ENCODE measurements at regions not wholly inside any gene's neighbourhood (a gene's known extent, or its start where the extent isn't known, plus 50 kb on each side); places are given as distances from the start of the nearest gene placed in this dataset.
"Not testable (repeated sequence)": the region's sequence is repeated elsewhere in the genome, so short reads cannot be mapped to it uniquely, and the experiment has no call there.

DNA sequence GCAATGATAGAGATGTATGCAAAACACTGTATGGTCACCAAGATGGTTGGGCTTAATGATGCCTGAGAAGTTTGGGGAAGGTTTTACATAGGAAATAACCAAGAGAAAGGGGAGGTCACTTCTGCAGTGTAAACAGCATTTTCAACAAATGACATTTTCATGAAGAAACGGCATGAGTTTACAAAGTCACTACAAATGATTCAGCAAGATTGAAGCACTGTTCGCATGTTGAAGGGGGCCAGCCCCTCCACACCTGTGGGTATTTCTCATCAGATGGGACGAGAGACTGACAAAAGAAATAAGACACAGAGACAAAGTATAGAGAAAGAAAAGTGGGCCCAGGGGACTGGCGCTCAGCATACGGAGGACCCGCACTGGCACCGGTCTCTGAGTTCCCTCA is 234.1 kb upstream of the POGK start:
- no peak overlapping the region for H3K4me3 ChIP-seq (ENCODE audit: low read depth, low read length)
- H3K79me2 ChIP-seq (ENCODE audit: control insufficient read depth, insufficient read depth, low read length, unreplicated experiment), result no peaks in the 10 kb centered on the region
- no peak overlapping the region for H3K27ac ChIP-seq (ENCODE audit: low read depth, low read length)
- no peaks in the 10 kb centered on the region for H3K4me1 ChIP-seq (ENCODE audit: control insufficient read depth, insufficient read depth, low read length, unreplicated experiment)
- no peaks in the 10 kb centered on the region for H3K36me3 ChIP-seq (ENCODE audit: insufficient read depth, low read length)
- H3K27me3 ChIP-seq (ENCODE audit: insufficient read depth, low read length), result no peaks in the 10 kb centered on the region
- H2AFZ ChIP-seq (ENCODE audit: low read length, unreplicated experiment), result no peak overlapping the region

DNA sequence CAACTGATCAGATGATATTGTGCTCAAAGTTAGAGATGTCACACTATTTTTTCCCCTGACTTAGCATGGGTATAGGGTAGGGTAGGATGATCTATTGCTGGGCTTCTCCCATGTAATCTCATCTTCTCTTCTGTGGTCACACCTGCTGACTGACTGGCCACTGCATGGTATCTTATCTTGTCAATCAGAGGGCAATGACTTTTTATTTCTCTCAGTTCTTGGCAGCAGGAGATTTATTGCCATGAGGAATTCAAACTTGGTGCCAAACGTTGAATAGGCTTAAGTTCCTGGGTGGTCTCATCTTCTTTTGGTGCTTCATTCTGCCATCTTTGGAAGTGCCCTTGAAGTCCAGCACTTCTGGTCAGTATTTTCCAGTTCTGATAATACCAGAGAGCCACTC is 226.4 kb upstream of the POGK start:
- Histone ChIP-seq H3K79me2 (ENCODE audit: control insufficient read depth, insufficient read depth, low read length, unreplicated experiment) (no peaks in the 10 kb centered on the region), H3K4me1 (ENCODE audit: control insufficient read depth, insufficient read depth, low read length, unreplicated experiment) (no peaks in the 10 kb centered on the region), H3K36me3 (ENCODE audit: insufficient read depth, low read length) (no peaks in the 10 kb centered on the region), H3K27ac (ENCODE audit: low read depth, low read length) (no peak overlapping the region), H3K4me3 (ENCODE audit: low read depth, low read length) (no peak overlapping the region), H2AFZ (ENCODE audit: low read length, unreplicated experiment) (no peak overlapping the region), H3K27me3 (ENCODE audit: insufficient read depth, low read length) (no peaks in the 10 kb centered on the region)

DNA sequence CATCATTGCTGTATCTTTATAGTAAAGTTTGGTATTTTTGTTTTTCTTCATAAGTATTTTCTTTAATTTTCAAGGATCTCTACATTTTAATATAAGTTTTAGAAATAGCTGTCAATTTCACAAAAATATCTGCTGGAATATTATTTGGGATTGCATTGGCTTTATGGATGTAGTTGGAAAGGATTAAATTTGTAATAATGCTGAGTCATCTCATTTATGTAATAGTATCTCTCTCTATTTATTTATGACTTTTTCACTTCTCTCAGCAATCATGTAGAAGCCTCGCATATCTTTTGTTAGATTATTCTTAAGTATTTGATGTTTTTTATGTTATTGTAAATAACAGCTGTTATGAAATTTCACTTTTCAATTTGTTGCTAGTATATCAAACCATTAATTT is 223.1 kb upstream of the POGK start:
- H3K36me3 ChIP-seq (ENCODE audit: insufficient read depth, low read length), result no peaks in the 10 kb centered on the region
- H3K4me3 ChIP-seq (ENCODE audit: low read depth, low read length), result no peak overlapping the region
- no peak overlapping the region for H2AFZ ChIP-seq (ENCODE audit: low read length, unreplicated experiment)
- no peaks in the 10 kb centered on the region for H3K79me2 ChIP-seq (ENCODE audit: control insufficient read depth, insufficient read depth, low read length, unreplicated experiment)
- H3K4me1 ChIP-seq (ENCODE audit: control insufficient read depth, insufficient read depth, low read length, unreplicated experiment), result no peaks in the 10 kb centered on the region
- no peak overlapping the region for H3K27ac ChIP-seq (ENCODE audit: low read depth, low read length)
- H3K27me3 ChIP-seq (ENCODE audit: insufficient read depth, low read length), result no peaks in the 10 kb centered on the region

DNA sequence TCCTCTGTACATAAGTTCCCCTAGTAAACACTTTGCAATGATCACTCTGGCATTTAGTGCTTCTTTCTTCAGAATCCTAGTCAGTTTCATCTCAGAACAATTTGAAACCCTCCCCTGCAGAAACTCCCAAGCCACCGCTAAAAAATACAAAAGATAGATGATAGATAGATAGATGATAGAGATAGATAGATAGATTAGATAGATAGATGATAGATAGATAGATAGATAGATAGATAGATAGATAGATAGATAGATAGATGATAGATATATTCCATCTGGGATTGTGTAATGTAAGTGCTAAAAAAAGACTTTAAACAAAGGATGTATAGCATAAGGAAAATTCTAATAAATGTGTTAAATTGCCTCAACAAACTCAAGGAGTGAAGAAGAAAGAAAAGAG is 212.6 kb upstream of the POGK start:
- H3K4me3 ChIP-seq (ENCODE audit: low read depth, low read length), result no peak overlapping the region
- H3K79me2 ChIP-seq (ENCODE audit: control insufficient read depth, insufficient read depth, low read length, unreplicated experiment), result no peaks in the 10 kb centered on the region
- no peak overlapping the region for H2AFZ ChIP-seq (ENCODE audit: low read length, unreplicated experiment)
- H3K36me3 ChIP-seq (ENCODE audit: insufficient read depth, low read length), result no peaks in the 10 kb centered on the region
- H3K4me1 ChIP-seq (ENCODE audit: control insufficient read depth, insufficient read depth, low read length, unreplicated experiment), result no peaks in the 10 kb centered on the region
- no peak overlapping the region for H3K27ac ChIP-seq (ENCODE audit: low read depth, low read length)
- H3K27me3 ChIP-seq (ENCODE audit: insufficient read depth, low read length), result no peaks in the 10 kb centered on the region

DNA sequence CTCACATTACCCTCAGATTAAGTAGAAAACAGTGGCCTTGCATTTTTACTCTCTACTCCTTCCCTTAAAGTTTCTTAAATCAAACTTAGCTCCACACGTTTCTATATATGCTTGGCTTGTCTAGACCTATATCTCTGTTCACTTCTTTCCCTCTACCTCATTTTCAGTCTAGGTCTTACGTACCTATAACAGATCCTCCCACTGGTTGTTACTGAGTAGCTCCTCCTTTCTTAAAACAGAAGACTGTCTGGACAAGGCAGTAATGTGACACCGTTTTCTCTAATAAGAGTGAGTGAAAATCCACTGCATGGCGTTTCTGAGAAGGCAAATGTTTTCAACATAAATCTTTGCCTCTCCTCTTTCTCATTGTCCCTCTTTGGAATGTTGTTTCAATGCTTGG is 211.7 kb upstream of the POGK start:
- Histone ChIP-seq H3K27me3 (ENCODE audit: insufficient read depth, low read length) (no peaks in the 10 kb centered on the region), H3K4me1 (ENCODE audit: control insufficient read depth, insufficient read depth, low read length, unreplicated experiment) (no peaks in the 10 kb centered on the region), H3K27ac (ENCODE audit: low read depth, low read length) (no peak overlapping the region), H3K36me3 (ENCODE audit: insufficient read depth, low read length) (no peaks in the 10 kb centered on the region), H2AFZ (ENCODE audit: low read length, unreplicated experiment) (no peak overlapping the region), H3K79me2 (ENCODE audit: control insufficient read depth, insufficient read depth, low read length, unreplicated experiment) (no peaks in the 10 kb centered on the region), H3K4me3 (ENCODE audit: low read depth, low read length) (no peak overlapping the region)

DNA sequence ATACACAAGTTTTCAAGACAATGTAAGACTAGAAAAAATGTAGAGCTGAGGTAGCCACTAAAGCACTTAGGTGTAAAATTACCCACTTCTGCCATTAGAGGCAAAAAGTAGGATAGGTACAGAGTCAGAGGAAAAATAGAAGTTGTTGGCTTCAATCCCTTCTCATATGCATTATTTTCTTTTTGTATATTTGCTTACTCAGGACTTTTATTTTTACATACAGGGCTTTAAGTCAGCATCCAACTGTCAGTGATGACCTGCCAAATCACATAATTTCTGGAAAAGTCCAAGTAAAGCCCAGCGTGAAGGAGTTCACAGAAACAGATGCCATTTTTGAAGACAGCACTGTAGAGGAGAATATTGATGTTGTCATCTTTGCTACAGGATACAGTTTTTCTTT is 211.0 kb upstream of the POGK start:
- Histone ChIP-seq H3K4me3 (ENCODE audit: low read depth, low read length) (no peak overlapping the region), H3K27ac (ENCODE audit: low read depth, low read length) (no peak overlapping the region), H3K4me1 (ENCODE audit: control insufficient read depth, insufficient read depth, low read length, unreplicated experiment) (no peaks in the 10 kb centered on the region), H3K27me3 (ENCODE audit: insufficient read depth, low read length) (no peaks in the 10 kb centered on the region), H3K79me2 (ENCODE audit: control insufficient read depth, insufficient read depth, low read length, unreplicated experiment) (no peaks in the 10 kb centered on the region), H2AFZ (ENCODE audit: low read length, unreplicated experiment) (no peak overlapping the region), H3K36me3 (ENCODE audit: insufficient read depth, low read length) (no peaks in the 10 kb centered on the region)

DNA sequence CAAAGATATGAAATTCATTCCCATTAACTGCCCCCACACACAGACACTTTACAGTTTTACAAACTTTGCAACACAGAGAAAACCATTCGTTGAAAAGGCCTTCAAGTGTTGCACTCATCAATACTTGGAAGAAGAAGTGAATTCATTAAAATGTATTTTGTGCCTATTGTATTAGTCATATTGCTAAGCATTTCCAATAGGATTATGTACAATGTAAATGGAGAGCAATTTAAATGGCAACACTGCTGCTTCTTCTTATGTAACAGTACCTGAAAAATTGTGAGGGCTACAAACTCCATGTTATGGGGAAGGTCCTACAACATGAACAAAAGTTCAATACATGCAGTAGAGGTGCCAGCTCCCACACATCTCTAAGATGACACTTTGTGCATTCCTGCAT is 209.3 kb upstream of the POGK start:
- no peaks in the 10 kb centered on the region for H3K4me1 ChIP-seq (ENCODE audit: control insufficient read depth, insufficient read depth, low read length, unreplicated experiment)
- no peak overlapping the region for H2AFZ ChIP-seq (ENCODE audit: low read length, unreplicated experiment)
- no peak overlapping the region for H3K27ac ChIP-seq (ENCODE audit: low read depth, low read length)
- H3K27me3 ChIP-seq (ENCODE audit: insufficient read depth, low read length), result no peaks in the 10 kb centered on the region
- no peaks in the 10 kb centered on the region for H3K79me2 ChIP-seq (ENCODE audit: control insufficient read depth, insufficient read depth, low read length, unreplicated experiment)
- no peak overlapping the region for H3K4me3 ChIP-seq (ENCODE audit: low read depth, low read length)
- H3K36me3 ChIP-seq (ENCODE audit: insufficient read depth, low read length), result no peaks in the 10 kb centered on the region

DNA sequence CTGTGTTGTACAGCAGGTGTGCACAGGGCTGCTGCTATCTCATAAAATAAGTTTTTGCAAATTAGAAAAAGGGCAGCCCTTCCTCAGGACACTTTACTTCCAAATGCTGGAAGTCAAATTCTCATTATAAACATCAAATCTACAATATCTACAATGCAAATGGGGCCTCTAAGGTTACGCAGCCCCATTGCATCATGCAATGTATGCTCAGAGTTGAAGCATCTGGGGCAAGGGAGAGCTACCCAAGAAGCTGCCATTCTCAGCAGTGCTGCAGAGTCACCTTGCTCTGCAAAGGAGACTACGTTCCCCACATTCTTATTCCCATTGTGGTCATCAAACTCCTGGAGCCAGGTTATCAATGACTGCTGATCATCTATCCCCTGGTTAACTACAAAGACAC is 208.9 kb upstream of the POGK start:
- no peak overlapping the region for H2AFZ ChIP-seq (ENCODE audit: low read length, unreplicated experiment)

DNA sequence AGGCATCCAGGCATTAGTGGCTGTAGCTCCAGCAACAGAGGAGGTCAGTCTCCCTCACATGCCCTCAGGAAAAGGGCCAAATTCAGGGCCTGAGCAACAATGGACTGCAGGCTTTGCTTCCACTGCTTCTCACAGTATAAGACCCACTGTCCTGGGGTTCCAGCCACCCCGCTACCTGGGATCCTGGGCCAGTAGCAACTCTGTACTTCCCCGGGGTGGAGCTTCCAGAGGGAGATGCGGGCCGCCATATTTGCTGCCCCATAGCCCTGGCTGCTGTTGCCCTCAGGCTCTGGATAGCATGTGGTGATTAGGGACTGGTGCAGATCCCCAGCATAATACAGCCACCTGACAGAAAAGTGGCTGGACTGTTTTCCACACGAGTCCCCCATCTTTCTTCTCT is 201.1 kb upstream of the POGK start:
- H3K27ac ChIP-seq (ENCODE audit: low read depth, low read length), result no peak overlapping the region
- no peaks in the 10 kb centered on the region for H3K79me2 ChIP-seq (ENCODE audit: control insufficient read depth, insufficient read depth, low read length, unreplicated experiment)
- H3K27me3 ChIP-seq (ENCODE audit: insufficient read depth, low read length), result no peaks in the 10 kb centered on the region
- no peaks in the 10 kb centered on the region for H3K36me3 ChIP-seq (ENCODE audit: insufficient read depth, low read length)
- no peak overlapping the region for H3K4me3 ChIP-seq (ENCODE audit: low read depth, low read length)
- no peaks in the 10 kb centered on the region for H3K4me1 ChIP-seq (ENCODE audit: control insufficient read depth, insufficient read depth, low read length, unreplicated experiment)
- no peak overlapping the region for H2AFZ ChIP-seq (ENCODE audit: low read length, unreplicated experiment)

More for the DNA sequence above, 208.9 kb upstream of the POGK start:
- H3K4me3 ChIP-seq (ENCODE audit: low read depth, low read length), result no peak overlapping the region
- no peaks in the 10 kb centered on the region for H3K4me1 ChIP-seq (ENCODE audit: control insufficient read depth, insufficient read depth, low read length, unreplicated experiment)
- no peaks in the 10 kb centered on the region for H3K79me2 ChIP-seq (ENCODE audit: control insufficient read depth, insufficient read depth, low read length, unreplicated experiment)
- no peaks in the 10 kb centered on the region for H3K27me3 ChIP-seq (ENCODE audit: insufficient read depth, low read length)
- no peaks in the 10 kb centered on the region for H3K36me3 ChIP-seq (ENCODE audit: insufficient read depth, low read length)
- H3K27ac ChIP-seq (ENCODE audit: low read depth, low read length), result no peak overlapping the region

DNA sequence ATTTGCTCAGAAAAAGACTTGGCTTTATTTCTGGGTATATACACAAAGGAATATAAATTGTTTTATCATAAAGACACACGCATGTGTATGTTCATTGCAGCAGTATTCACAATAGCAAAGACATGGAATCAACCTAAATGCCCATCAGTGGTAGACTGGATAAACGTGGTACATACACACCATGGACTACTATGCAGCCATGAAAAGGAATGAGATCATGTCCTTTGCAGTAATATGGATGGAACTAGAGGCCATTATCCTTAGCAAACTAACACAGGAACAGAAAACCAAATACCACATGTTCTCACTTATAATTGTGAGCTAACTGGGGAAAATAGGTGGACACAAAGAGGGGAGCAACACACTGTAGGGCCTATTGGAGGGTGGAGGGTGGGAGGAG is 182.0 kb upstream of the POGK start:
- not testable (repeated sequence) for H2AFZ ChIP-seq (ENCODE audit: low read length, unreplicated experiment); H3K27ac ChIP-seq (ENCODE audit: low read depth, low read length); H3K27me3 ChIP-seq (ENCODE audit: insufficient read depth, low read length); H3K4me1 ChIP-seq (ENCODE audit: control insufficient read depth, insufficient read depth, low read length, unreplicated experiment); H3K79me2 ChIP-seq (ENCODE audit: control insufficient read depth, insufficient read depth, low read length, unreplicated experiment); H3K36me3 ChIP-seq (ENCODE audit: insufficient read depth, low read length); H3K4me3 ChIP-seq (ENCODE audit: low read depth, low read length)

DNA sequence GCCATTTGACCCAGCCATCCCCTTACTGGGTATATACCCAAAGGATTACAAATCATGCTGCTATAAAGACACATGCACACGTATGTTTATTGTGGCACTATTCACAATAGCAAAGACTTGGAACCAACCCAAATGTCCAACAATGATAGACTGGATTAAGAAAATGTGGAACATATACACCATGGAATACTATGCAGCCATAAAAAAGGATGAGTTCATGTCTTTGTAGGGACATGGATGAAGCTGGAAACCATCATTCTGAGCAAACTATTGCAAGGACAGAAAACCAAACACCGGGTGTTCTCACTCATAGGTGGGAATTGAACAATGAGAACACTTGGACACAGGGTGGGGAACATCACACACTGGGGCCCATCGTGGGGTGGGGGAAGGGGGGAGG is 172.5 kb upstream of the POGK start:
- not testable (repeated sequence) for H3K36me3 ChIP-seq (ENCODE audit: insufficient read depth, low read length); H3K27ac ChIP-seq (ENCODE audit: low read depth, low read length); H2AFZ ChIP-seq (ENCODE audit: low read length, unreplicated experiment); H3K79me2 ChIP-seq (ENCODE audit: control insufficient read depth, insufficient read depth, low read length, unreplicated experiment); H3K4me1 ChIP-seq (ENCODE audit: control insufficient read depth, insufficient read depth, low read length, unreplicated experiment); H3K27me3 ChIP-seq (ENCODE audit: insufficient read depth, low read length); H3K4me3 ChIP-seq (ENCODE audit: low read depth, low read length)

DNA sequence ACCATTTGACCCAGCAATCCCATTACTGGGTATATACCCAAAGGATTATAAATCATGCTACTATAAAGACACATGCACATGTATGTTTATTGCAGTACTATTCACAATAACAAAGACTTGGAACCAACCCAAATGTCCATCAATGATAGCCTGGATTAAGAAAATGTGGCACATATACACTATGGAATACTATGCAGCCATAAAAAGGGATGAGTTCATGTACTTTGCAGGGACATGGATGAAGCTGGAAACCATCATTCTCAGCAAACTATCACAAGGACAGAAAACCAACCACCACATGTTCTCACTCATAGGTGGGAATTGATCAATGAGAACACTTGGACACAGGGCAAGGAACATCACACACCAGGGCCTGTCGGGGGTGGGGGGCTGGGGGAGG is 171.7 kb upstream of the POGK start:
- not testable (repeated sequence) for H3K4me1 ChIP-seq (ENCODE audit: control insufficient read depth, insufficient read depth, low read length, unreplicated experiment); H3K4me3 ChIP-seq (ENCODE audit: low read depth, low read length); H2AFZ ChIP-seq (ENCODE audit: low read length, unreplicated experiment)

More for the DNA sequence above, 171.7 kb upstream of the POGK start:
- not testable (repeated sequence) for H3K27me3 ChIP-seq (ENCODE audit: insufficient read depth, low read length); H3K79me2 ChIP-seq (ENCODE audit: control insufficient read depth, insufficient read depth, low read length, unreplicated experiment); H3K36me3 ChIP-seq (ENCODE audit: insufficient read depth, low read length); H3K27ac ChIP-seq (ENCODE audit: low read depth, low read length)

All from ACC112 (cell line).